Kidney (tissue), 13 donors: ENCODE measurements at regions not wholly inside any gene's neighbourhood (a gene's known extent, or its start where the extent isn't known, plus 50 kb on each side); places are given as distances from the start of the nearest gene placed in this dataset.

ENCODE experiments used
- DNase-seq, 5 donors: peaks; one replicate each; pipeline ENCODE4 v3.0.0-alpha.2; 2013 to 2020
- FAIRE-seq: peaks from 2 replicates; lab custom pipeline; 2012; peaks lifted over from hg19 to GRCh38; lab: Jason Lieb, UNC
- H3K27ac ChIP-seq, 2 donors: one replicate each; pipeline ENCODE4 v1.7.0; 2013; ENCODE audit warnings: low read depth in 2 of 2, low read length in 2 of 2, inconsistent platforms in 1 of 2
- H3K27me3 ChIP-seq: one replicate; pipeline ENCODE4 v1.7.1; 2013; ENCODE audit warnings: low read length, inconsistent platforms; ENCODE audit not compliant: control insufficient read depth, insufficient read depth
- H3K36me3 ChIP-seq, 3 donors: one replicate each; pipeline versions ENCODE4 v1.7.0 to v1.7.1; 2013; ENCODE audit warnings: low read length in 3 of 3, control low read depth in 1 of 3, inconsistent platforms in 1 of 3; ENCODE audit not compliant: insufficient read depth in 3 of 3, control insufficient read depth in 2 of 3
- H3K4me1 ChIP-seq, 3 donors: one replicate each; pipeline versions ENCODE4 v1.7.0 to v1.7.1; 2013; ENCODE audit warnings: low read length in 3 of 3, inconsistent platforms in 1 of 3, low read depth in 1 of 3; ENCODE audit not compliant: control insufficient read depth in 2 of 3, insufficient read depth in 2 of 3
- H3K4me3 ChIP-seq, 3 donors: one replicate each; pipeline versions ENCODE4 v1.7.0 to v1.8.1; 2013; ENCODE audit warnings: low read length in 3 of 3, control low read depth in 1 of 3, inconsistent platforms in 1 of 3
- H3K9ac ChIP-seq, 3 donors: one replicate each; pipeline versions ENCODE4 v1.7.0 to v1.7.1; 2013; ENCODE audit warnings: low read length in 3 of 3, control low read depth in 1 of 3, inconsistent platforms in 1 of 3
- H3K9me3 ChIP-seq, 3 donors: one replicate each; pipeline versions ENCODE4 v1.7.0 to v1.7.1; 2013; ENCODE audit warnings: low read length in 3 of 3, control low read depth in 1 of 3, inconsistent platforms in 1 of 3; ENCODE audit not compliant: control insufficient read depth in 2 of 3, insufficient read depth in 1 of 3
- CTCF ChIP-seq: IDR thresholded peaks from 3 replicates; pipeline ENCODE4 v1.5.1; 2012; ENCODE audit warnings: mild to moderate bottlenecking, moderate library complexity, borderline replicate concordance; ENCODE audit not compliant: insufficient read depth; ENCODE audit errors: extremely low read depth
- intact Hi-C: fragments of 100-400 bp; cut with DNase I; formaldehyde crosslinking; loops from one replicate; pipeline ENCODE4 v1.11.1; 2022
- donor health status: control.
- donor health status: control.
- donor health status: control.
- donor health status: control.
- donor health status: control.
- donor health status: DM: yes; HTN: yes; CAD: no.
- donor health status: Normal renal cell carcinoma (clear cell type).

- Histone ChIP-seq H3K36me3 (no peaks in the 10 kb centered on the region), H3K4me3 (no peak overlapping the region), H3K9ac (no peak overlapping the region), H3K9me3 (no peaks in the 10 kb centered on the region), H3K27ac (no peak overlapping the region), H3K4me1 (no peaks in the 10 kb centered on the region), H3K27me3 (no peaks in the 10 kb centered on the region)
- intact Hi-C loops: no loop called here
- DNase-seq (no peak), FAIRE-seq (peak; percentile 55)
- no peak for TF ChIP-seq CTCF
These were observed 314.4 kb upstream of the ZP4 start for GRCh38 chr1:238205045-238205662.

GRCh38 chr1:238201992-238202391, 311.3 kb upstream of the ZP4 start:
- no peaks in the 10 kb centered on the region for H3K27me3 ChIP-seq
- H3K36me3 ChIP-seq: no peaks in the 10 kb centered on the region
- FAIRE-seq (no peak), DNase-seq (no peak)
- H3K9ac ChIP-seq: no peak overlapping the region
- no peaks in the 10 kb centered on the region for H3K4me1 ChIP-seq
- no peak for TF ChIP-seq CTCF
- no peak overlapping the region for H3K27ac ChIP-seq
- intact Hi-C loops: no loop called here
- H3K4me3 ChIP-seq: no peak overlapping the region
- no peaks in the 10 kb centered on the region for H3K9me3 ChIP-seq

- Histone ChIP-seq H3K9me3 (no peaks in the 10 kb centered on the region), H3K36me3 (no peaks in the 10 kb centered on the region), H3K9ac (no peak overlapping the region), H3K27ac (no peak overlapping the region), H3K4me1 (no peaks in the 10 kb centered on the region), H3K27me3 (no peaks in the 10 kb centered on the region), H3K4me3 (no peak overlapping the region)
- intact Hi-C loops: no loop called here
- DNase-seq: no peak
- no peak for FAIRE-seq
- no peak for TF ChIP-seq CTCF
These were observed 308.6 kb upstream of the ZP4 start for GRCh38 chr1:238199325-238199724.

- no peaks in the 10 kb centered on the region for H3K4me1 ChIP-seq
- H3K4me3 ChIP-seq: no peak overlapping the region
- FAIRE-seq (no peak), DNase-seq (no peak)
- H3K36me3 ChIP-seq: no peaks in the 10 kb centered on the region
- no peaks in the 10 kb centered on the region for H3K9me3 ChIP-seq
- H3K27ac ChIP-seq: no peak overlapping the region
- no peaks in the 10 kb centered on the region for H3K27me3 ChIP-seq
- no peak overlapping the region for H3K9ac ChIP-seq
- TF ChIP-seq CTCF: no peak
- intact Hi-C loops: no loop called here
These were observed 305.8 kb upstream of the ZP4 start for GRCh38 chr1:238196516-238196915.
